ENCODE measurements at regions not wholly inside any gene's neighbourhood (a gene's known extent, or its start where the extent isn't known, plus 50 kb on each side); places are given as distances from the start of the nearest gene placed in this dataset.
A peak's percentile ranks its signal among the peaks of the same experiment; 100 is the strongest.

GRCh38 chr3:159668461-159668860 lies 320.2 kb upstream of the IL12A start:
- H3K9me3 Mint-ChIP-seq (ENCODE audit: unreplicated experiment), result no peaks in the 10 kb centered on the region
- intact Hi-C loops (cut with micrococcal nuclease; ENCODE audit: unreplicated experiment), result loop anchor here (2.0 to 5.0 kb wide), 2 partner anchors 16 to 139 kb away; no protein-coding TSS in a partner anchor
- no peak for DNase-seq
- BruUV-seq (replicated peaks), result no TSS peak
- H3K4me1 ChIP-seq, result peaks cover 54% of the 10 kb centered on the region
- TF ChIP-seq CTCF (IDR thresholded peaks at IDR 0.05; ENCODE audit: insufficient read depth in 1 of 2, low read depth in 1 of 2, low read length in 1 of 2, severe bottlenecking in 1 of 2, unreplicated experiment in 1 of 2), result no peak
- ChIA-PET CTCF (no interaction called here), POLR2A (interaction anchor here (0.6 kb wide), 2 partner anchors 95 to 117 kb away, joined by 3 read pairs; no protein-coding TSS in a partner anchor)
- H3K9me3 ChIP-seq, result no peaks in the 10 kb centered on the region
- peak overlapping the region; percentile 90 for H3K27ac Mint-ChIP-seq (ENCODE audit: unreplicated experiment)
- H3K27me3 Mint-ChIP-seq (ENCODE audit: insufficient read depth, unreplicated experiment), result no peaks in the 10 kb centered on the region
- H3K36me3 ChIP-seq (ENCODE audit: control insufficient read depth, insufficient read depth, low read length), result no peaks in the 10 kb centered on the region
- H3K4me3 ChIP-seq (ENCODE audit: low read depth, low read length), result no peak overlapping the region
- no peaks in the 10 kb centered on the region for H3K36me3 Mint-ChIP-seq (ENCODE audit: insufficient read depth, unreplicated experiment)
- H3K27me3 ChIP-seq (replicated peaks; ENCODE audit: control insufficient read depth, insufficient read depth, low read length), result no peaks in the 10 kb centered on the region
- peak overlapping the region; percentile 61 for H3K4me3 Mint-ChIP-seq (ENCODE audit: unreplicated experiment)
- peaks cover 32% of the 10 kb centered on the region for H3K4me1 Mint-ChIP-seq (ENCODE audit: low read depth, unreplicated experiment)

- peaks cover 60% of the 10 kb centered on the region for H3K4me1 ChIP-seq
- POLR2A ChIA-PET, result interaction anchor here (0.6 kb wide), 2 partner anchors 95 to 116 kb away, joined by 3 read pairs; no protein-coding TSS in a partner anchor
- DNase-seq, result peak; percentile 72 to 73
- BruUV-seq (replicated peaks), result no TSS peak
- intact Hi-C loops (cut with micrococcal nuclease; ENCODE audit: unreplicated experiment), result loop anchor here (1.0 to 5.0 kb wide), 5 partner anchors 16 to 138 kb away; no protein-coding TSS in a partner anchor
- peaks cover 32% of the 10 kb centered on the region for H3K4me1 Mint-ChIP-seq (ENCODE audit: low read depth, unreplicated experiment)
- H3K27me3 ChIP-seq (replicated peaks; ENCODE audit: control insufficient read depth, insufficient read depth, low read length), result no peaks in the 10 kb centered on the region
- H3K27me3 Mint-ChIP-seq (ENCODE audit: insufficient read depth, unreplicated experiment), result no peaks in the 10 kb centered on the region
- H3K27ac Mint-ChIP-seq (ENCODE audit: unreplicated experiment), result peak overlapping the region; percentile 90
- H3K9me3 ChIP-seq, result no peaks in the 10 kb centered on the region
- H3K36me3 ChIP-seq (ENCODE audit: control insufficient read depth, insufficient read depth, low read length), result no peaks in the 10 kb centered on the region
- no peak overlapping the region for H3K4me3 ChIP-seq (ENCODE audit: low read depth, low read length)
- no peaks in the 10 kb centered on the region for H3K9me3 Mint-ChIP-seq (ENCODE audit: unreplicated experiment)
- no peak for TF ChIP-seq CTCF (IDR thresholded peaks at IDR 0.05; ENCODE audit: insufficient read depth in 1 of 2, low read depth in 1 of 2, low read length in 1 of 2, severe bottlenecking in 1 of 2, unreplicated experiment in 1 of 2)
- H3K36me3 Mint-ChIP-seq (ENCODE audit: insufficient read depth, unreplicated experiment), result no peaks in the 10 kb centered on the region
- CTCF ChIA-PET, result no interaction called here
- peak overlapping the region; percentile 61 for H3K4me3 Mint-ChIP-seq (ENCODE audit: unreplicated experiment)
These were observed 319.6 kb upstream of the IL12A start for GRCh38 chr3:159668990-159669476.

GRCh38 chr3:159669766-159670165 lies 318.9 kb upstream of the IL12A start:
- H3K36me3 ChIP-seq (ENCODE audit: control insufficient read depth, insufficient read depth, low read length), result no peaks in the 10 kb centered on the region
- Mint-ChIP-seq H3K36me3 (ENCODE audit: insufficient read depth, unreplicated experiment) (no peaks in the 10 kb centered on the region), H3K27me3 (ENCODE audit: insufficient read depth, unreplicated experiment) (no peaks in the 10 kb centered on the region), H3K4me3 (ENCODE audit: unreplicated experiment) (peak overlapping the region; percentile 44), H3K9me3 (ENCODE audit: unreplicated experiment) (no peaks in the 10 kb centered on the region), H3K4me1 (ENCODE audit: low read depth, unreplicated experiment) (peaks cover 32% of the 10 kb centered on the region), H3K27ac (ENCODE audit: unreplicated experiment) (peak overlapping the region; percentile 90)
- intact Hi-C loops (cut with micrococcal nuclease; ENCODE audit: unreplicated experiment), result loop anchor here (1.0 to 5.0 kb wide), 5 partner anchors 17 to 138 kb away; no protein-coding TSS in a partner anchor
- no peak overlapping the region for H3K4me3 ChIP-seq (ENCODE audit: low read depth, low read length)
- peaks cover 62% of the 10 kb centered on the region for H3K4me1 ChIP-seq
- CTCF ChIA-PET, result no interaction called here
- no peak for TF ChIP-seq CTCF (IDR thresholded peaks at IDR 0.05; ENCODE audit: insufficient read depth in 1 of 2, low read depth in 1 of 2, low read length in 1 of 2, severe bottlenecking in 1 of 2, unreplicated experiment in 1 of 2)
- TSS peak; percentile 98 for BruUV-seq (replicated peaks)
- no peaks in the 10 kb centered on the region for H3K9me3 ChIP-seq
- POLR2A ChIA-PET, result interaction anchor here (0.6 kb wide), 1 partner anchor 38 kb away, joined by 4 read pairs; no protein-coding TSS in a partner anchor
- peak in 1 of 2 experiments; percentile 28 for DNase-seq
- no peaks in the 10 kb centered on the region for H3K27me3 ChIP-seq (replicated peaks; ENCODE audit: control insufficient read depth, insufficient read depth, low read length)
